ENCODE measurements at regions not wholly inside any gene's neighbourhood (a gene's known extent, or its start where the extent isn't known, plus 50 kb on each side); places are given as distances from the start of the nearest gene placed in this dataset.

GRCh38 chr15:39184701-39185390 is 396.0 kb upstream of the THBS1 start (continued):
- no peak for TF ChIP-seq FOXJ3 (CRISPR knock-in tag; IDR thresholded peaks at IDR 0.05; ENCODE audit: borderline replicate concordance)
- TF ChIP-seq ZSCAN18 (CRISPR knock-in tag; IDR thresholded peaks at IDR 0.05) = no peak

- Mint-ChIP-seq H3K27ac (no peak overlapping the region), H3K4me3 (no peak overlapping the region), H3K27me3 (ENCODE audit: low read depth) (no peaks in the 10 kb centered on the region), H3K9me3 (no peaks in the 10 kb centered on the region), H3K4me1 (no peaks in the 10 kb centered on the region), H3K36me3 (no peaks in the 10 kb centered on the region)
- no peak for TF ChIP-seq AR (CRISPR knock-in tag; IDR thresholded peaks at IDR 0.05)
- no peak for TF ChIP-seq TP53 (CRISPR knock-in tag; IDR thresholded peaks at IDR 0.05)
- TF ChIP-seq HMGXB4 (CRISPR knock-in tag; IDR thresholded peaks at IDR 0.05) = no peak
- TF ChIP-seq TEAD4 (CRISPR knock-in tag; IDR thresholded peaks at IDR 0.05) = no peak
- TF ChIP-seq SP1 (CRISPR knock-in tag; conservative IDR thresholded peaks at IDR 0.05) = no peak
- TF ChIP-seq ZNF263 (CRISPR knock-in tag; IDR thresholded peaks at IDR 0.05; ENCODE audit: low read depth) = no peak
- no peak for TF ChIP-seq CREB1 (CRISPR knock-in tag; IDR thresholded peaks at IDR 0.05)
- no peak for TF ChIP-seq JAZF1 (CRISPR knock-in tag; IDR thresholded peaks at IDR 0.05)
- TF ChIP-seq ETV6 (CRISPR knock-in tag; IDR thresholded peaks at IDR 0.05) = no peak
- no peak for TF ChIP-seq NFATC4 (CRISPR knock-in tag; IDR thresholded peaks at IDR 0.05)
- no peak for TF ChIP-seq JUN (CRISPR knock-in tag; IDR thresholded peaks at IDR 0.05)
- no peak for TF ChIP-seq ZBTB43 (CRISPR knock-in tag; IDR thresholded peaks at IDR 0.05)
- TF ChIP-seq TEAD1 (CRISPR knock-in tag; IDR thresholded peaks at IDR 0.05) = no peak
- ATAC-seq (no peak), DNase-seq (ENCODE audit: low spot score) (no peak)
- POLR2A ChIA-PET = interaction anchor here (0.5 kb wide), 1 partner anchor 249 kb away, joined by 3 read pairs; no protein-coding TSS in a partner anchor
- CTCF ChIA-PET = no interaction called here
Measured at GRCh38 chr15:39188314-39188713, 392.6 kb upstream of the THBS1 start.

GRCh38 chr15:39188930-39189329 is 391.9 kb upstream of the THBS1 start:
- ChIA-PET POLR2A (interaction anchor here (0.5 kb wide), 1 partner anchor 248 kb away, joined by 3 read pairs; no protein-coding TSS in a partner anchor), CTCF (no interaction called here)
- ATAC-seq (no peak), DNase-seq (ENCODE audit: low spot score) (no peak)
- no peak overlapping the region for H3K27ac Mint-ChIP-seq
- no peak for TF ChIP-seq ESRRA (CRISPR knock-in tag; IDR thresholded peaks at IDR 0.05; ENCODE audit: borderline replicate concordance)
- no peak for TF ChIP-seq TEAD1 (CRISPR knock-in tag; IDR thresholded peaks at IDR 0.05)
- no peak for TF ChIP-seq ATF3 (CRISPR knock-in tag; conservative IDR thresholded peaks at IDR 0.05)
- no peak for TF ChIP-seq HMGXB4 (CRISPR knock-in tag; IDR thresholded peaks at IDR 0.05)
- no peaks in the 10 kb centered on the region for H3K9me3 Mint-ChIP-seq
- H3K4me3 Mint-ChIP-seq = no peak overlapping the region
- H3K4me1 Mint-ChIP-seq = peaks cover 5% of the 10 kb centered on the region
- no peaks in the 10 kb centered on the region for H3K36me3 Mint-ChIP-seq
- H3K27me3 Mint-ChIP-seq (ENCODE audit: low read depth) = no peaks in the 10 kb centered on the region
